HepG2 (cell line): ENCODE measurements at regions not wholly inside any gene's neighbourhood (a gene's known extent, or its start where the extent isn't known, plus 50 kb on each side); places are given as distances from the start of the nearest gene placed in this dataset.

ENCODE experiments used
- ATAC-seq: fragments of 200-7000 bp; cut with Tn5 transposase; 3 replicates; pipeline ENCODE4 v1.9.1; 2020; ENCODE audit warnings: mild to moderate bottlenecking, moderate library complexity
- BruUV-seq: library from RNA; stranded (reverse); fragments of 400-500 nt; replicated peaks from 2 replicates; lab custom pipeline; 2021; lab: Mats Ljungman, UMichigan
- CTCF ChIA-PET: fragments of 300-600 bp; formaldehyde crosslinking; extraction: SDS; loops from one replicate; lab custom pipeline; 2021; ENCODE audit warnings: low total read pairs, inconsistent platforms, low intra/inter-chr PET ratio; lab: Yijun Ruan, JAX
- POLR2A ChIA-PET: fragments of 350-600 bp; sonication (Branson Sonifier 250); formaldehyde crosslinking; loops from one replicate; lab custom pipeline; 2020; ENCODE audit warnings: antibody characterized with exemption, inconsistent platforms; lab: Yijun Ruan, JAX
- DNase-seq: peaks from one replicate; pipeline ENCODE4 v3.0.0-alpha.2; 2015; ENCODE audit warnings: low spot score
- FAIRE-seq: peaks from 3 replicates; lab custom pipeline; 2011; peaks lifted over from hg19 to GRCh38; lab: Jason Lieb, UNC
- H2AFZ ChIP-seq: one replicate; pipeline ENCODE4 v1.6.1; 2011; ENCODE audit warnings: low read length, inconsistent platforms
- H3K27ac ChIP-seq: fragments of 300-600 bp; 3 replicates; pipeline ENCODE4 v1.8.0; 2011; ENCODE audit warnings: mixed run types, mild to moderate bottlenecking, mixed read lengths, low read length, inconsistent platforms; ENCODE audit not compliant: insufficient read depth; ENCODE audit errors: extremely low read length
- H3K27me3 ChIP-seq, 2 experiments: fragments of 200-600 bp in 1 of 2; 2 replicates in 1 of 2; 3 replicates in 1 of 2; pipeline versions ENCODE4 v1.6.0 to v1.8.0; 2011; ENCODE audit warnings: low read length in 2 of 2, mild to moderate bottlenecking in 2 of 2, moderate library complexity in 2 of 2, inconsistent platforms in 1 of 2; ENCODE audit not compliant: insufficient read depth in 2 of 2, control insufficient read depth in 1 of 2
- H3K36me3 ChIP-seq, 2 experiments: fragments of 200-600 bp in 1 of 2; replicated peaks in 1 of 2; 2 replicates in 1 of 2; 3 replicates in 1 of 2; pipeline versions ENCODE4 v1.5.1 to v1.8.0; 2011; ENCODE audit warnings: low read length in 2 of 2, inconsistent platforms in 1 of 2; ENCODE audit not compliant: insufficient read depth in 2 of 2, control insufficient read depth in 1 of 2
- H3K4me1 ChIP-seq: 2 replicates; pipeline ENCODE4 v1.5.1; 2012; ENCODE audit warnings: low read length, inconsistent platforms; ENCODE audit not compliant: insufficient read depth
- H3K4me2 ChIP-seq: 2 replicates; pipeline ENCODE4 v1.6.0; 2011; ENCODE audit warnings: low read depth, low read length, inconsistent platforms
- H3K4me3 ChIP-seq, 3 experiments: fragments of 200-600 bp in 1 of 3; sonication (generic), shearing (Covaris generic) in 1 of 3; replicated peaks in 1 of 3; 2 replicates each; pipeline ENCODE4 v1.5.1; 2011 to 2016; ENCODE audit warnings: low read length in 3 of 3, inconsistent platforms in 2 of 3, low read depth in 2 of 3, mild to moderate bottlenecking in 2 of 3, control low read depth in 1 of 3, mixed read lengths in 1 of 3; ENCODE audit not compliant: insufficient read depth in 1 of 3
- H3K79me2 ChIP-seq: one replicate; pipeline ENCODE4 v1.6.1; 2011; ENCODE audit warnings: low read length, inconsistent platforms; ENCODE audit not compliant: insufficient read depth
- H3K9ac ChIP-seq: 2 replicates; pipeline ENCODE4 v1.6.0; 2011; ENCODE audit warnings: mild to moderate bottlenecking, low read depth, low read length, inconsistent platforms; ENCODE audit not compliant: insufficient read depth
- H3K9me3 ChIP-seq: 2 replicates; pipeline ENCODE4 v1.5.1; 2012; ENCODE audit warnings: mild to moderate bottlenecking, low read length
- H4K20me1 ChIP-seq: 2 replicates; pipeline ENCODE4 v1.6.0; 2011; ENCODE audit warnings: inconsistent platforms, mild to moderate bottlenecking, low read length, moderate library complexity; ENCODE audit not compliant: insufficient read depth
- BATF2 ChIP-seq: sonication (generic); formaldehyde crosslinking; IDR thresholded peaks from 2 replicates; pipeline ENCODE4 v1.8.0; 2022; ENCODE audit warnings: mild to moderate bottlenecking, missing genetic modification reagents, moderate library complexity
- PBX3 ChIP-seq: sonication (generic); formaldehyde crosslinking; IDR thresholded peaks from 2 replicates; pipeline ENCODE4 v1.8.1; 2023; ENCODE audit warnings: missing genetic modification reagents, inconsistent platforms, borderline replicate concordance
- SMAD1 ChIP-seq: sonication (generic); formaldehyde crosslinking; IDR thresholded peaks from 2 replicates; pipeline ENCODE4 v1.4.0; 2020; ENCODE audit warnings: missing genetic modification reagents, low read depth, mild to moderate bottlenecking, borderline replicate concordance
- XRCC5 ChIP-seq: fragments of 200-400 bp; formaldehyde crosslinking; optimal IDR thresholded peaks from 2 replicates; pipeline ENCODE3; 2017; ENCODE audit warnings: mild to moderate bottlenecking, low read length
- ZBTB34 ChIP-seq: sonication (generic); formaldehyde crosslinking; IDR thresholded peaks from 2 replicates; pipeline ENCODE4 v1.8.0; 2022; ENCODE audit warnings: mild to moderate bottlenecking, missing genetic modification reagents
- ZFP82 ChIP-seq: sonication (generic); formaldehyde crosslinking; IDR thresholded peaks from 2 replicates; pipeline ENCODE4 v1.5.1; 2020; ENCODE audit warnings: mild to moderate bottlenecking, missing genetic modification reagents, borderline replicate concordance
- ZNF704 ChIP-seq: sonication (generic); formaldehyde crosslinking; IDR thresholded peaks from 2 replicates; pipeline ENCODE4 v1.8.1; 2023; ENCODE audit warnings: mild to moderate bottlenecking, inconsistent platforms, moderate library complexity, missing genetic modification reagents, borderline replicate concordance
- ZSCAN30 ChIP-seq: sonication (generic); formaldehyde crosslinking; IDR thresholded peaks from 2 replicates; pipeline ENCODE4 v1.5.0; 2020; ENCODE audit warnings: mild to moderate bottlenecking, missing genetic modification reagents
- in situ Hi-C: cut with HindIII; loops from 2 replicates; pipeline ENCODE4 v1.10.0; 2017; ENCODE audit warnings: low pct_unique_long_range_greater_than_20kb; ENCODE audit not compliant: extremely low pct_ligation_motif_present
- intact Hi-C: fragments of 100-400 bp; cut with micrococcal nuclease; formaldehyde crosslinking; loops from one replicate; pipeline ENCODE4 v1.10.0; 2022; ENCODE audit not compliant: unreplicated experiment
- TF ChIP-seq, protein P1 (sequence below): sonication (generic); formaldehyde crosslinking; IDR thresholded peaks from 2 replicates; pipeline ENCODE4 v1.4.0; 2020; ENCODE audit warnings: missing genetic modification reagents
- TF ChIP-seq, protein P2 (sequence below): sonication (generic); formaldehyde crosslinking; IDR thresholded peaks from 2 replicates; pipeline ENCODE4 v1.4.0; 2020; ENCODE audit warnings: missing genetic modification reagents
- TF ChIP-seq, protein P3 (sequence below): sonication (generic); formaldehyde crosslinking; IDR thresholded peaks from 2 replicates; pipeline ENCODE4 v1.4.0; 2020; ENCODE audit warnings: mild to moderate bottlenecking, missing genetic modification reagents, borderline replicate concordance

GRCh38 chr1:87421809-87422208, 93.1 kb downstream of the LMO4 start:
- TF ChIP-seq PBX3 (CRISPR knock-in tag), result no peak
- TF ChIP-seq ZBTB34 (CRISPR knock-in tag), result no peak
- TF ChIP-seq, protein P1, sequence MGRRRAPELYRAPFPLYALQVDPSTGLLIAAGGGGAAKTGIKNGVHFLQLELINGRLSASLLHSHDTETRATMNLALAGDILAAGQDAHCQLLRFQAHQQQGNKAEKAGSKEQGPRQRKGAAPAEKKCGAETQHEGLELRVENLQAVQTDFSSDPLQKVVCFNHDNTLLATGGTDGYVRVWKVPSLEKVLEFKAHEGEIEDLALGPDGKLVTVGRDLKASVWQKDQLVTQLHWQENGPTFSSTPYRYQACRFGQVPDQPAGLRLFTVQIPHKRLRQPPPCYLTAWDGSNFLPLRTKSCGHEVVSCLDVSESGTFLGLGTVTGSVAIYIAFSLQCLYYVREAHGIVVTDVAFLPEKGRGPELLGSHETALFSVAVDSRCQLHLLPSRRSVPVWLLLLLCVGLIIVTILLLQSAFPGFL (CRISPR knock-in tag), result no peak
- TF ChIP-seq, protein P2, sequence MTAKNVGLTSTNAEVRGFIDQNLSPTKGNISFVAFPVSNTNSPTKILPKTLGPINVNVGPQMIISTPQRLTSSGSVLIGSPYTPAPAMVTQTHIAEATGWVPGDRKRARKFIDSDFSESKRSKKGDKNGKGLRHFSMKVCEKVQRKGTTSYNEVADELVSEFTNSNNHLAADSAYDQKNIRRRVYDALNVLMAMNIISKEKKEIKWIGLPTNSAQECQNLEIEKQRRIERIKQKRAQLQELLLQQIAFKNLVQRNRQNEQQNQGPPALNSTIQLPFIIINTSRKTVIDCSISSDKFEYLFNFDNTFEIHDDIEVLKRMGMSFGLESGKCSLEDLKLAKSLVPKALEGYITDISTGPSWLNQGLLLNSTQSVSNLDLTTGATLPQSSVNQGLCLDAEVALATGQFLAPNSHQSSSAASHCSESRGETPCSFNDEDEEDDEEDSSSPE (CRISPR knock-in tag), result no peak
- no peak for TF ChIP-seq BATF2 (CRISPR knock-in tag)
- TF ChIP-seq XRCC5, result no peak
- TF ChIP-seq, protein P3, sequence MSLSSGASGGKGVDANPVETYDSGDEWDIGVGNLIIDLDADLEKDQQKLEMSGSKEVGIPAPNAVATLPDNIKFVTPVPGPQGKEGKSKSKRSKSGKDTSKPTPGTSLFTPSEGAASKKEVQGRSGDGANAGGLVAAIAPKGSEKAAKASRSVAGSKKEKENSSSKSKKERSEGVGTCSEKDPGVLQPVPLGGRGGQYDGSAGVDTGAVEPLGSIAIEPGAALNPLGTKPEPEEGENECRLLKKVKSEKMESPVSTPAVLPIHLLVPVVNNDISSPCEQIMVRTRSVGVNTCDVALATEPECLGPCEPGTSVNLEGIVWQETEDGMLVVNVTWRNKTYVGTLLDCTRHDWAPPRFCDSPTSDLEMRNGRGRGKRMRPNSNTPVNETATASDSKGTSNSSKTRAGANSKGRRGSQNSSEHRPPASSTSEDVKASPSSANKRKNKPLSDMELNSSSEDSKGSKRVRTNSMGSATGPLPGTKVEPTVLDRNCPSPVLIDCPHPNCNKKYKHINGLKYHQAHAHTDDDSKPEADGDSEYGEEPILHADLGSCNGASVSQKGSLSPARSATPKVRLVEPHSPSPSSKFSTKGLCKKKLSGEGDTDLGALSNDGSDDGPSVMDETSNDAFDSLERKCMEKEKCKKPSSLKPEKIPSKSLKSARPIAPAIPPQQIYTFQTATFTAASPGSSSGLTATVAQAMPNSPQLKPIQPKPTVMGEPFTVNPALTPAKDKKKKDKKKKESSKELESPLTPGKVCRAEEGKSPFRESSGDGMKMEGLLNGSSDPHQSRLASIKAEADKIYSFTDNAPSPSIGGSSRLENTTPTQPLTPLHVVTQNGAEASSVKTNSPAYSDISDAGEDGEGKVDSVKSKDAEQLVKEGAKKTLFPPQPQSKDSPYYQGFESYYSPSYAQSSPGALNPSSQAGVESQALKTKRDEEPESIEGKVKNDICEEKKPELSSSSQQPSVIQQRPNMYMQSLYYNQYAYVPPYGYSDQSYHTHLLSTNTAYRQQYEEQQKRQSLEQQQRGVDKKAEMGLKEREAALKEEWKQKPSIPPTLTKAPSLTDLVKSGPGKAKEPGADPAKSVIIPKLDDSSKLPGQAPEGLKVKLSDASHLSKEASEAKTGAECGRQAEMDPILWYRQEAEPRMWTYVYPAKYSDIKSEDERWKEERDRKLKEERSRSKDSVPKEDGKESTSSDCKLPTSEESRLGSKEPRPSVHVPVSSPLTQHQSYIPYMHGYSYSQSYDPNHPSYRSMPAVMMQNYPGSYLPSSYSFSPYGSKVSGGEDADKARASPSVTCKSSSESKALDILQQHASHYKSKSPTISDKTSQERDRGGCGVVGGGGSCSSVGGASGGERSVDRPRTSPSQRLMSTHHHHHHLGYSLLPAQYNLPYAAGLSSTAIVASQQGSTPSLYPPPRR, result no peak
- no peak for TF ChIP-seq ZFP82 (CRISPR knock-in tag)
- TF ChIP-seq ZSCAN30, result no peak
- no peak for TF ChIP-seq SMAD1 (CRISPR knock-in tag)
- TF ChIP-seq ZNF704 (CRISPR knock-in tag), result no peak
- ATAC-seq (no peak), FAIRE-seq (no peak), DNase-seq (no peak)
- in situ Hi-C loops, result no loop called here
- intact Hi-C loops, result loop anchor here (5.0 kb wide), 1 partner anchor 1530 kb away; no protein-coding TSS in a partner anchor
- H3K4me2 ChIP-seq, result no peak overlapping the region
- no peak overlapping the region for H3K4me3 ChIP-seq
- no peak overlapping the region for H3K9ac ChIP-seq
- POLR2A ChIA-PET, result no interaction called here
- H4K20me1 ChIP-seq, result no peaks in the 10 kb centered on the region
- H3K36me3 ChIP-seq, result no peaks in the 10 kb centered on the region
- no peak overlapping the region for H3K27ac ChIP-seq
- no TSS peak for BruUV-seq
- H3K27me3 ChIP-seq, result no peaks in the 10 kb centered on the region
- H3K9me3 ChIP-seq, result no peaks in the 10 kb centered on the region
- no peaks in the 10 kb centered on the region for H3K79me2 ChIP-seq
- CTCF ChIA-PET, result no interaction called here
- H2AFZ ChIP-seq, result no peak overlapping the region
- H3K4me1 ChIP-seq, result no peaks in the 10 kb centered on the region
